Right lobe of liver (tissue), 6 donors: ENCODE measurements at regions not wholly inside any gene's neighbourhood (a gene's known extent, or its start where the extent isn't known, plus 50 kb on each side); places are given as distances from the start of the nearest gene placed in this dataset.

Experiments used
- ATAC-seq, 4 donors: fragments of 200-7000 bp; cut with Tn5 transposase; one replicate each; pipeline ENCODE4 v1.9.1; 2020; ENCODE audit warnings: mild to moderate bottlenecking in 4 of 4, moderate library complexity in 4 of 4
- DNase-seq, 3 donors: peaks; one replicate each; pipeline ENCODE4 v3.0.0-alpha.2; 2020
- H3K27ac ChIP-seq, 3 donors: fragments of 200-600 bp; one replicate each; pipeline ENCODE4 v1.8.0; 2022
- H3K27me3 ChIP-seq, 2 donors: fragments of 200-600 bp; one replicate each; pipeline ENCODE4 v1.8.0; 2022
- H3K36me3 ChIP-seq, 4 donors: fragments of 200-600 bp; sonication (generic) in 1 of 4; one replicate each; pipeline versions ENCODE4 v1.5.1 to v1.8.0; 2017 to 2022; ENCODE audit warnings: control low read depth in 1 of 4
- H3K4me1 ChIP-seq, 4 donors: fragments of 200-600 bp; sonication (generic) in 1 of 4; one replicate each; pipeline versions ENCODE4 v1.5.1 to v1.8.0; 2017 to 2022; ENCODE audit warnings: control low read depth in 1 of 4
- H3K4me3 ChIP-seq, 3 donors: fragments of 200-600 bp; one replicate each; pipeline ENCODE4 v1.8.0; 2022
- H3K9me3 ChIP-seq, 4 donors: fragments of 200-600 bp; sonication (generic) in 1 of 4; one replicate each; pipeline versions ENCODE4 v1.5.1 to v1.8.0; 2017 to 2022; ENCODE audit warnings: control low read depth in 1 of 4
- POLR2A ChIP-seq: fragments of 450-650 bp; IDR thresholded peaks from one replicate; pipeline ENCODE4 v1.6.1; 2017; ENCODE audit warnings: antibody characterized with exemption, mild to moderate bottlenecking
- WGBS: methylation state at CpG from one replicate; pipeline ENCODE4 v1.1.6; 2018; ENCODE audit warnings: low coverage, low lambda C conversion rate; ENCODE audit not compliant: insufficient coverage; ENCODE audit errors: missing lambda C conversion rate; 5-methylcytosine and 5-hydroxymethylcytosine counted together
- intact Hi-C, 2 donors: fragments of 100-400 bp; cut with DNase I; formaldehyde crosslinking; loops; one replicate each; pipeline versions ENCODE4 v1.11.2 to v1.14.1; 2022
- TF ChIP-seq, protein P1 (sequence below), 4 donors: fragments of 200-600 bp in 3 of 4; fragments of 450-650 bp in 1 of 4; IDR thresholded peaks; one replicate each; pipeline versions ENCODE4 v1.5.1 to v1.8.0; 2016 to 2022; ENCODE audit warnings: antibody characterized with exemption in 4 of 4, mild to moderate bottlenecking in 2 of 4
- donor health status: DM: no; HTN: yes; CAD: no.
- donor health status: DM: no; HTN: no; CAD: no.
- donor health status: DM: no; HTN: no; CAD: no.
- donor health status: DM: no; HTN: yes; CAD: no.
- donor health status: DM: no; HTN: yes; CAD: no.

DNA sequence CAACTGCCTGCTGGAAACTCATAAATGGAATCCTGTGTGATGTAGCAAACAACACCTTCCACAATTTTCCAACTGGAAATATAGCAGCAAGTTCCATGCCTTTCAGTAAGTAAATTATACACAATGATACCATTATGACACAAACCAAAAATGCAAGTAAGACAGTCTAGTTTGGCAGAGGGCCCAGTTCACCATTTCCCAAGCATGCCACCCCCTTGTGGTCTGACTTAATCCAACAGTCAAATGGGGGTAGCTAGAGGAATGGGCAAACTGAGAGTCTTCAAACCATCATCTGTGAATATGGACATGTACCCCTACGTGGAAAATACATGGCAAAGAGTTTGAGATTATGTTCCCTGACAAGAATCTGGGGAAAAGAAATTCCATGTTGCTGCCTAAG is 137.6 kb upstream of the VWC2 start:
- Histone ChIP-seq H3K9me3 (no peaks in the 10 kb centered on the region), H3K27ac (no peak overlapping the region), H3K36me3 (no peaks in the 10 kb centered on the region), H3K27me3 (no peaks in the 10 kb centered on the region), H3K4me3 (no peak overlapping the region), H3K4me1 (no peaks in the 10 kb centered on the region)
- 23% methylated on average over 1 of the region's 1 CpG for WGBS
- no peak for DNase-seq
- no peak for TF ChIP-seq POLR2A
- TF ChIP-seq, protein P1, sequence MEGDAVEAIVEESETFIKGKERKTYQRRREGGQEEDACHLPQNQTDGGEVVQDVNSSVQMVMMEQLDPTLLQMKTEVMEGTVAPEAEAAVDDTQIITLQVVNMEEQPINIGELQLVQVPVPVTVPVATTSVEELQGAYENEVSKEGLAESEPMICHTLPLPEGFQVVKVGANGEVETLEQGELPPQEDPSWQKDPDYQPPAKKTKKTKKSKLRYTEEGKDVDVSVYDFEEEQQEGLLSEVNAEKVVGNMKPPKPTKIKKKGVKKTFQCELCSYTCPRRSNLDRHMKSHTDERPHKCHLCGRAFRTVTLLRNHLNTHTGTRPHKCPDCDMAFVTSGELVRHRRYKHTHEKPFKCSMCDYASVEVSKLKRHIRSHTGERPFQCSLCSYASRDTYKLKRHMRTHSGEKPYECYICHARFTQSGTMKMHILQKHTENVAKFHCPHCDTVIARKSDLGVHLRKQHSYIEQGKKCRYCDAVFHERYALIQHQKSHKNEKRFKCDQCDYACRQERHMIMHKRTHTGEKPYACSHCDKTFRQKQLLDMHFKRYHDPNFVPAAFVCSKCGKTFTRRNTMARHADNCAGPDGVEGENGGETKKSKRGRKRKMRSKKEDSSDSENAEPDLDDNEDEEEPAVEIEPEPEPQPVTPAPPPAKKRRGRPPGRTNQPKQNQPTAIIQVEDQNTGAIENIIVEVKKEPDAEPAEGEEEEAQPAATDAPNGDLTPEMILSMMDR (IDR thresholded peaks at IDR 0.05) = no peak
- intact Hi-C loops = no loop called here
- ATAC-seq = no peak

DNA sequence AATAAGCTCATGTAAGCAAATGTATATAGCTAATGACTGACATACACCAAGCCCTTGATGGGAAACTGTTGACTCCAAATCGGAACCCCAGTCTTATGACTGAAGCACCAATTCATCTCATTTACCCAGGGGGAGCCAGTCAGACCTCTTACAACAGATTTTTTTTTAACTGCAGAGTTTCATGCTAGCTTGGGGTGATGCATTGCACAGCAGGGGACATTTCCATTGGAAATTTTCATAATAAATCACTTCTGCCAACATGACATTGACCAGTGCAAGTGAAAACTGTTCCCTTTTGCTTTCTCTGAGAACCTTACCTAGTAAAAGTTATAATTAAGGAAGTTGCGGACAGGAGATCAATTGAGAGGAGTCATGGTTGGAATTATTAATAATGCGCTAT is 137.0 kb upstream of the VWC2 start:
- DNase-seq (no peak), ATAC-seq (no peak)
- Histone ChIP-seq H3K4me1 (no peaks in the 10 kb centered on the region), H3K27me3 (no peaks in the 10 kb centered on the region), H3K9me3 (no peaks in the 10 kb centered on the region), H3K36me3 (no peaks in the 10 kb centered on the region), H3K27ac (no peak overlapping the region), H3K4me3 (no peak overlapping the region)
- intact Hi-C loops = no loop called here
- WGBS = 62% methylated on average over 3 of the region's 3 CpGs
- TF ChIP-seq, protein P1 (IDR thresholded peaks at IDR 0.05) = no peak
- TF ChIP-seq POLR2A = no peak

DNA sequence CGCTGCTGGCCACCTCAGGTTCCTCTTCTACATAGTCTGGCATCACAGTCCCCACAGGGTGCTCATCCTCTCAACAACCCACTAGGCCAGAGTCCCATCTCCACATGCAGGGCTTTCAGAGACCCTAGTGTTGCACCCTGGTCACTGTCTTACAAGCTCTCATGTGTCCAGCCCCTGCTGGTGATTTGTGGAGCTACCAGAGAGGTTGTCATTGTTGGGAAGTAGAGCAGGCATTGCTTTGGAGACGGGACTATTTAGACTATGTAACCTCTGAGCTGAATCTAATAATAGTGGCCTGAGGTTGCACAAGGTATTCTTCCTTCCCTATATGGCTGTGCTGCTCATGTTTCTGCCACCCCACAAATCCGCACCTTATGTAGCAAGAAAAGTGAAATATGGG is 135.3 kb upstream of the VWC2 start:
- DNase-seq (no peak), ATAC-seq (no peak)
- Histone ChIP-seq H3K36me3 (no peaks in the 10 kb centered on the region), H3K4me1 (no peaks in the 10 kb centered on the region), H3K9me3 (no peaks in the 10 kb centered on the region), H3K27ac (no peak overlapping the region), H3K27me3 (no peaks in the 10 kb centered on the region), H3K4me3 (no peak overlapping the region)
- intact Hi-C loops = no loop called here
- no peak for TF ChIP-seq POLR2A
- TF ChIP-seq, protein P1 (IDR thresholded peaks at IDR 0.05) = no peak
- WGBS = 50% methylated on average over 3 of the region's 3 CpGs

DNA sequence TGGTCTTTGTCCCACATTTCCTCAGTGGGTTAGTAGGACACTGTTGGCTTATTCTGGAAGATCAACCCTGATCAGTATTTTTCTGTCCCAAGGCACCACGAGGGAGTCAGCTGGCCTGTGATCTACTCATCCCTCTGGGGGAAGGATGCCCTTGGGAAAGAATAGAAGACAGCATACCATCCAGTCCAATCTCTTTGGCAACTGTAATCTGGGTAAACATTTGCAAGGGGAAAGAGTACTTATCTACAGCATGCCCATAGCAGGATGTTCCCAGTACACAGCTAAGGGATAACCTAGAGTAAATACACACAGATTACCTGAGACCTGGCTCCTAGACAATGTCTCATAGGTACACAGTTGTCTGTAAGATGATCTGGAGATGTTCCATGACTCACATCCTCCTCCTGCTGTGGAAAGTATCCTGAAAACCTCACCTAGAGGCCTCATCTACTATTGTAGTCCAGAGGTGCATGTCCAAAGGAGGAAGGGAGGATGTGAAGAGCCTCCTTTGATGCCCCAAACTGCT is 134.3 kb upstream of the VWC2 start:
- H3K27ac ChIP-seq = no peak overlapping the region
- TF ChIP-seq, protein P1 (IDR thresholded peaks at IDR 0.05) = no peak
- no peak for TF ChIP-seq POLR2A
- no peak overlapping the region for H3K4me3 ChIP-seq
- WGBS = 14% methylated on average over 1 of the region's 1 CpG
- H3K4me1 ChIP-seq = no peaks in the 10 kb centered on the region
- DNase-seq = no peak
- H3K27me3 ChIP-seq = no peaks in the 10 kb centered on the region
- intact Hi-C loops = no loop called here
- no peak for ATAC-seq
- H3K36me3 ChIP-seq = no peaks in the 10 kb centered on the region
- H3K9me3 ChIP-seq = no peaks in the 10 kb centered on the region

DNA sequence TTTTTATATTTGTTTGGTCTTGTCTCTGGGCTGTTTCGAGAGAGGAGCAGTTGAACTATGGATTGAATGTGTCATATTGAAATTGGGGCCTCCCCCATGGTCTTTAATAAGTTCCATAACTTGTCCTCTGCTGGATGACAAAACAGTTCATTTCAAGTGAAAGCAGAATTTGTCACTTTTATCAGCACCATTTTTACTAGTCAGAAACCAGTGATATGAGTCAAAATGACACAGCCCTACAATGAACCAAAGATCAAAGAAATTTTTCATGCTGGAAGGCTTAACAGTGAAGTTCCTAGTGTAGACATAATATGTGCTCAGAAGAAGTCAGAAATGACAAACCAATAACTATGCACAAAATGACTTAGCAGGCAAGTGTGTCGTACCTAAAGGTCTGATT is 133.6 kb upstream of the VWC2 start:
- 47% methylated on average over 2 of the region's 2 CpGs for WGBS
- Histone ChIP-seq H3K27me3 (no peaks in the 10 kb centered on the region), H3K4me1 (no peaks in the 10 kb centered on the region), H3K27ac (no peak overlapping the region), H3K9me3 (no peaks in the 10 kb centered on the region), H3K4me3 (no peak overlapping the region), H3K36me3 (no peaks in the 10 kb centered on the region)
- TF ChIP-seq, protein P1 (IDR thresholded peaks at IDR 0.05) = no peak
- DNase-seq = no peak
- no peak for ATAC-seq
- intact Hi-C loops = no loop called here
